Urinary bladder (tissue), 3 donors: ENCODE measurements at regions not wholly inside any gene's neighbourhood (a gene's known extent, or its start where the extent isn't known, plus 50 kb on each side); places are given as distances from the start of the nearest gene placed in this dataset.

ENCODE experiments used
- DNase-seq: peaks from one replicate; pipeline ENCODE4 v3.0.0-alpha.2; 2015; ENCODE audit errors: extremely low spot score
- H3K27ac ChIP-seq: one replicate; pipeline ENCODE4 v1.5.1; 2013; ENCODE audit warnings: low read depth, mild to moderate bottlenecking, moderate library complexity
- H3K36me3 ChIP-seq: one replicate; pipeline ENCODE4 v1.6.1; 2013; ENCODE audit warnings: mild to moderate bottlenecking, moderate library complexity; ENCODE audit not compliant: insufficient read depth
- H3K4me1 ChIP-seq: one replicate; pipeline ENCODE4 v1.6.1; 2013; ENCODE audit warnings: mild to moderate bottlenecking, moderate library complexity; ENCODE audit not compliant: insufficient read depth
- H3K4me3 ChIP-seq: one replicate; pipeline ENCODE4 v1.5.1; 2013; ENCODE audit warnings: low read depth, low read length
- WGBS: extraction: QIAGEN DNeasy Blood & Tissue Kit; methylation state at CpG from one replicate; pipeline ENCODE4 v1.1.7; 2013; 5-methylcytosine and 5-hydroxymethylcytosine counted together
- donor health status: healthy with polysubstance abuse.
- donor health status: healthy.

DNA sequence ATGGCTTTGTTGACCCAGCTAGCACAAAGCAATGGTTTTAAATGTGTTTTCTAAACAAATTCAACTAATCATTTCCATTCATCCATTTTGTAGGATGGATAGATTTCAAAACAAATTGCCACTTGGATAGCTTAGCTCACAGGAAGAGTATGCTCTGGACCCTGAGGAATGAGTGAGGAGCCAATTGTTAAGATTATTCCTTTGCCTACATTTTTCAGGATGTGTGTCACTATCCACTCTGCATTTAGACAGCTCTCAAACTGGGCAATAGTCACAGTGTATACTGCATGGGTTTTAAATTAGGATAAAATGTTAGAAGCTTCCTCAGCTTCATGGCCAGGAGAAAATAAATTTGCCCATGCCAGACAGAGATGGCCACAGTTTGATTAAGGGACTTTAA lies 605.6 kb upstream of the TEX47 start:
- H3K36me3 ChIP-seq: no peaks in the 10 kb centered on the region
- H3K27ac ChIP-seq: no peak overlapping the region
- H3K4me3 ChIP-seq: no peak overlapping the region
- H3K4me1 ChIP-seq: no peaks in the 10 kb centered on the region
- DNase-seq: no peak

GRCh38 chr7:89401690-89402089 lies 606.2 kb upstream of the TEX47 start:
- no peaks in the 10 kb centered on the region for H3K36me3 ChIP-seq
- no peak overlapping the region for H3K27ac ChIP-seq
- no peak overlapping the region for H3K4me3 ChIP-seq

GRCh38 chr7:89451911-89452310 lies 656.4 kb upstream of the TEX47 start:
- Histone ChIP-seq H3K4me1 (no peaks in the 10 kb centered on the region), H3K36me3 (no peaks in the 10 kb centered on the region), H3K27ac (no peak overlapping the region), H3K4me3 (no peak overlapping the region)
- DNase-seq: no peak

More at GRCh38 chr7:89401690-89402089, 606.2 kb upstream of the TEX47 start:
- DNase-seq: no peak
- H3K4me1 ChIP-seq: no peaks in the 10 kb centered on the region
- 41% methylated on average over 4 of the region's 4 CpGs for WGBS

- DNase-seq: no peak
- WGBS: 78% methylated on average over 1 of the region's 1 CpG
- H3K4me1 ChIP-seq: no peaks in the 10 kb centered on the region
- no peaks in the 10 kb centered on the region for H3K36me3 ChIP-seq
- H3K4me3 ChIP-seq: no peak overlapping the region
- H3K27ac ChIP-seq: no peak overlapping the region
These were observed 661.0 kb upstream of the TEX47 start for GRCh38 chr7:89456556-89456955.

DNA sequence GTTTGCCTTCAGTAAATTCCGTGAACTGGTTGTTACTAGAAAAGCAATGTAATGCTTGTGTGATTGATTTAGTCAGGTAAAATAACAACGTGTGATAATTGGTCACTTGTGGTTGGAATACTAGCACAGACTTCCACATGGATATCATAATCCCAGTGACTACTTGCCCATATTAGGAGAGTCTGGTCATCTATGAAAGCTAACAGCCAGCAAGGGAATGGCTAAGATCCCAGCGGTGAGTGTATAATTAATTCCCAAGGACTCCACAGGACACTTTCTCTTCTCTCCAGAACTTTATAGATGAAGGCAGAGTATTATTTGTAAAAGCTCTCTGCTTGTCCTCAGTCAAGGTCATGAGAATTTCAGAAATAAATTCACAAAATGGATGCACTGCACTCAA lies 662.6 kb upstream of the TEX47 start:
- no peak overlapping the region for H3K4me3 ChIP-seq
- H3K27ac ChIP-seq: no peak overlapping the region
- WGBS: 77% methylated on average over 3 of the region's 3 CpGs
- no peaks in the 10 kb centered on the region for H3K36me3 ChIP-seq
- DNase-seq: no peak
- no peaks in the 10 kb centered on the region for H3K4me1 ChIP-seq

DNA sequence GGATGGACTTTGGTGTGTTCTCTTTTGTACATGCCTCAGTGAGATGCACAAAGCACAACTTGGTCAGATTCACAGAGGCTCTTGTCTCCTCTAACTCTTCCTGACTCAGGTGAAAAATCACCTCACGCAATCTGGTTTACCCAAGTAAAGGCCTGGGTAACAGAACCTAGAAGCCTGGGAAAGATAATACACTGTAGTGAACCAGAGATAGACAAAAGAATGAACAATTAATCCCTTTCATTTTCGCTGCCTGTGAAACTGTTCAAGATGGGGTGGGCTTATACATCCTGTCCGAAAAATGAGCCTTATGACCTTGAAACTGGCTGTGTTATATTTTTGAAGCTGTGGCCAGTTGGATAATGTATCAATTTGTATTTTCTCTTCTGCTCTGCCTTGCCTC lies 678.9 kb upstream of the TEX47 start:
- no peak overlapping the region for H3K4me3 ChIP-seq
- no peak for DNase-seq
- no peak overlapping the region for H3K27ac ChIP-seq
- 82% methylated on average over 3 of the region's 3 CpGs for WGBS
- no peaks in the 10 kb centered on the region for H3K36me3 ChIP-seq
- no peaks in the 10 kb centered on the region for H3K4me1 ChIP-seq

- Histone ChIP-seq H3K36me3 (no peaks in the 10 kb centered on the region), H3K4me3 (no peak overlapping the region), H3K27ac (no peak overlapping the region), H3K4me1 (no peaks in the 10 kb centered on the region)
- 72% methylated on average over 3 of the region's 3 CpGs for WGBS
- no peak for DNase-seq
These were observed 676.3 kb upstream of the STEAP1 start for GRCh38 chr7:89477991-89478390.

DNA sequence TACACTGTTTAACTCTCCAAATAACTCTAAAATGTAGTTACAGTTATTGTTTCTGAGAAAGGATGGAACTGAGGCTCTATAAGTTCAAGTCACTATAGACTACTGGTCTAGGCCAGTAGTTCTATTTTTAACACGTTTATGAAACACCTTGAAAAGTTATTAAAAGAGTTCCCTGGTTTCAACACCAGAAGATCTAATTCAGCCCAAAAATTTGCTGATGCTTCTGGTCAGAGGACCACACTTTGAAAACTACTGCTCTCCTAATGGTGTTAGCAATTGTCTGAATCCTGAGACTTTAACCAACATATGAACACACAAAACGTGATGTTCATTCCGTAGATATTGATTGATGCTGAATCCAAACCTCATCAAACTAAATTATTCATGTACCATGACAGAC lies 658.6 kb upstream of the STEAP1 start:
- Histone ChIP-seq H3K4me3 (no peak overlapping the region), H3K4me1 (no peaks in the 10 kb centered on the region), H3K36me3 (no peaks in the 10 kb centered on the region), H3K27ac (no peak overlapping the region)
- DNase-seq: no peak
- 77% methylated on average over 3 of the region's 3 CpGs for WGBS

GRCh38 chr7:89500084-89500483 lies 654.2 kb upstream of the STEAP1 start:
- Histone ChIP-seq H3K27ac (no peak overlapping the region), H3K36me3 (no peaks in the 10 kb centered on the region), H3K4me3 (no peak overlapping the region), H3K4me1 (no peaks in the 10 kb centered on the region)
- 83% methylated on average over 2 of the region's 2 CpGs for WGBS
- DNase-seq: no peak

GRCh38 chr7:89503281-89503680 lies 651.0 kb upstream of the STEAP1 start:
- H3K4me1 ChIP-seq: no peaks in the 10 kb centered on the region
- DNase-seq: no peak
- H3K36me3 ChIP-seq: no peaks in the 10 kb centered on the region
- no peak overlapping the region for H3K27ac ChIP-seq
- no peak overlapping the region for H3K4me3 ChIP-seq

DNA sequence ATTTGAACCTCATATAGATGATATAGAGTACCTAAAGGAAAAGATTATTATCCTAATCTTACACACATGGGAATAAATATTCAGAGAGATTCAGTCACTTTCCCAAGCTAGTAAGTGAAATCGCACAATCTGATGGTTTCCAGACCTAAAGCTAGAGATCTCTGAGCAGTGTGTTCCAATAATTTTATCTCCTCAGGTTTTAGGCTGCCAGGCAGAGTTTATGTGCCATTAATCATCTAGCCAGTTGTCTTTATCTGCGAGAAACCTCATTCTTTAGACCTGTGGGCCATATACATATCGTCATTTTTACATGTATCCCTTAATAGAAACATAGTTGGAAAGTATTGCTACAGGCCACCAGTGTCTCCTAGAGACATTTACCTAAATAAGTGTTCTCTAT lies 647.2 kb upstream of the STEAP1 start:
- 49% methylated on average over 3 of the region's 3 CpGs for WGBS

GRCh38 chr7:89511900-89512299 lies 642.4 kb upstream of the STEAP1 start:
- WGBS: 76% methylated on average over 1 of the region's 1 CpG
- DNase-seq: no peak
- no peak overlapping the region for H3K27ac ChIP-seq
- H3K4me1 ChIP-seq: no peaks in the 10 kb centered on the region
- H3K36me3 ChIP-seq: no peaks in the 10 kb centered on the region
- H3K4me3 ChIP-seq: no peak overlapping the region

More for the DNA sequence above, 647.2 kb upstream of the STEAP1 start:
- H3K4me3 ChIP-seq: no peak overlapping the region
- no peak overlapping the region for H3K27ac ChIP-seq
- H3K4me1 ChIP-seq: no peaks in the 10 kb centered on the region
- DNase-seq: no peak
- H3K36me3 ChIP-seq: no peaks in the 10 kb centered on the region

- WGBS: 68% methylated on average over 3 of the region's 3 CpGs
- Histone ChIP-seq H3K4me3 (no peak overlapping the region), H3K36me3 (no peaks in the 10 kb centered on the region), H3K27ac (no peak overlapping the region), H3K4me1 (no peaks in the 10 kb centered on the region)
- DNase-seq: no peak
These were observed 639.3 kb upstream of the STEAP1 start for GRCh38 chr7:89514970-89515369.

DNA sequence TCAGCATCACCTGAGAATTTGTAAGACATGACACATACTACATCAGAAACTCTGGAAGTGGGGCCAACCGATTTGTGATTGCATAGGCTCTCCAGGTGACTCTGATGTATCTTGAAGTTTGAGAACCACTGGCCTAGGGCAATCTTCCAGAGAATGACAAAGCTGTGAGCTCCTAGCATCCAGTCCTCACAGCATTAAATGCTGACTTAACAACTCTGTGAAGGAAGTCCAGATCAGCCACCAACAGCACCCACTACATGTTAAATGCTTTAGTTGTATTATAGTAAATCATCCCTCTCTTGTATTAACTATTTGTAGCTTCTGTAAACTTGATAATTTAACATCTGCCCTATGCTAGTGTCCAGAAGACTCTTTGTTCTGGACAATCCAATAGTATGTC lies 636.5 kb upstream of the STEAP1 start:
- whole genome bisulfite sequencing: 84% methylated on average over 1 of the region's 1 CpG

DNA sequence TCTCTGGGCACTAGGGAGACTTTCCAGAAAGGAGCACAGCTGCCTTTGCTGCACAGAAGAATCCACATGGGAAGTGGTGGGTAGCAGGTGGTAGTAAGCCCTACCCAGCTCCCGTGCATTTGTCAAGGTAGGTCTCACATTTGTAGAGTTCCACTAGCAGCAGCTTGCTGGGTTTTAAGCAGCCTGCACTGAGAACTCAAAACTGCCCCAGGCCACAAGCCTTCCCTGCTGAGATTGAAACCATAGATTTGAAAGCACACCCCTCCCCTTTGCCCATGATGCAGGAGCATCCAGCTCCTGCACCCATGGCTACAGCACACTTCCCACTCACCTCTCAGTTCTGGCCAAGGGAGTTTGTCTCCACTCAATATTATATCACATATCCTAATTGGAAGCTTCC lies 604.5 kb upstream of the STEAP1 start:
- H3K36me3 ChIP-seq: no peaks in the 10 kb centered on the region
- no peak overlapping the region for H3K4me3 ChIP-seq
- H3K27ac ChIP-seq: no peak overlapping the region
- no peaks in the 10 kb centered on the region for H3K4me1 ChIP-seq
- no peak for DNase-seq
- WGBS: 68% methylated on average over 1 of the region's 1 CpG

More for the DNA sequence above, 636.5 kb upstream of the STEAP1 start:
- H3K36me3 ChIP-seq: no peaks in the 10 kb centered on the region
- no peak for DNase-seq
- H3K27ac ChIP-seq: no peak overlapping the region
- no peak overlapping the region for H3K4me3 ChIP-seq
- no peaks in the 10 kb centered on the region for H3K4me1 ChIP-seq
